HepG2 (cell line): ENCODE measurements at regions not wholly inside any gene's neighbourhood (a gene's known extent, or its start where the extent isn't known, plus 50 kb on each side); places are given as distances from the start of the nearest gene placed in this dataset.

Source experiments
- ATAC-seq: fragments of 200-7000 bp; cut with Tn5 transposase; 3 replicates; pipeline ENCODE4 v1.9.1; 2020; ENCODE audit warnings: mild to moderate bottlenecking, moderate library complexity
- BruUV-seq: library from RNA; stranded (reverse); fragments of 400-500 nt; replicated peaks from 2 replicates; lab custom pipeline; 2021; lab: Mats Ljungman, UMichigan
- CTCF ChIA-PET: fragments of 300-600 bp; formaldehyde crosslinking; extraction: SDS; loops from one replicate; lab custom pipeline; 2021; ENCODE audit warnings: low total read pairs, inconsistent platforms, low intra/inter-chr PET ratio; lab: Yijun Ruan, JAX
- POLR2A ChIA-PET: fragments of 350-600 bp; sonication (Branson Sonifier 250); formaldehyde crosslinking; loops from one replicate; lab custom pipeline; 2020; ENCODE audit warnings: antibody characterized with exemption, inconsistent platforms; lab: Yijun Ruan, JAX
- DNase-seq: peaks from one replicate; pipeline ENCODE4 v3.0.0-alpha.2; 2015; ENCODE audit warnings: low spot score
- FAIRE-seq: peaks from 3 replicates; lab custom pipeline; 2011; peaks lifted over from hg19 to GRCh38; lab: Jason Lieb, UNC
- H2AFZ ChIP-seq: one replicate; pipeline ENCODE4 v1.6.1; 2011; ENCODE audit warnings: low read length, inconsistent platforms
- H3K27ac ChIP-seq: fragments of 300-600 bp; 3 replicates; pipeline ENCODE4 v1.8.0; 2011; ENCODE audit warnings: mixed run types, mild to moderate bottlenecking, mixed read lengths, low read length, inconsistent platforms; ENCODE audit not compliant: insufficient read depth; ENCODE audit errors: extremely low read length
- H3K27me3 ChIP-seq, 2 experiments: fragments of 200-600 bp in 1 of 2; 2 replicates in 1 of 2; 3 replicates in 1 of 2; pipeline versions ENCODE4 v1.6.0 to v1.8.0; 2011; ENCODE audit warnings: low read length in 2 of 2, mild to moderate bottlenecking in 2 of 2, moderate library complexity in 2 of 2, inconsistent platforms in 1 of 2; ENCODE audit not compliant: insufficient read depth in 2 of 2, control insufficient read depth in 1 of 2
- H3K36me3 ChIP-seq, 2 experiments: fragments of 200-600 bp in 1 of 2; replicated peaks in 1 of 2; 2 replicates in 1 of 2; 3 replicates in 1 of 2; pipeline versions ENCODE4 v1.5.1 to v1.8.0; 2011; ENCODE audit warnings: low read length in 2 of 2, inconsistent platforms in 1 of 2; ENCODE audit not compliant: insufficient read depth in 2 of 2, control insufficient read depth in 1 of 2
- H3K4me1 ChIP-seq: 2 replicates; pipeline ENCODE4 v1.5.1; 2012; ENCODE audit warnings: low read length, inconsistent platforms; ENCODE audit not compliant: insufficient read depth
- H3K4me2 ChIP-seq: 2 replicates; pipeline ENCODE4 v1.6.0; 2011; ENCODE audit warnings: low read depth, low read length, inconsistent platforms
- H3K4me3 ChIP-seq, 3 experiments: fragments of 200-600 bp in 1 of 3; sonication (generic), shearing (Covaris generic) in 1 of 3; replicated peaks in 1 of 3; 2 replicates each; pipeline ENCODE4 v1.5.1; 2011 to 2016; ENCODE audit warnings: low read length in 3 of 3, inconsistent platforms in 2 of 3, low read depth in 2 of 3, mild to moderate bottlenecking in 2 of 3, control low read depth in 1 of 3, mixed read lengths in 1 of 3; ENCODE audit not compliant: insufficient read depth in 1 of 3
- H3K79me2 ChIP-seq: one replicate; pipeline ENCODE4 v1.6.1; 2011; ENCODE audit warnings: low read length, inconsistent platforms; ENCODE audit not compliant: insufficient read depth
- H3K9ac ChIP-seq: 2 replicates; pipeline ENCODE4 v1.6.0; 2011; ENCODE audit warnings: mild to moderate bottlenecking, low read depth, low read length, inconsistent platforms; ENCODE audit not compliant: insufficient read depth
- H3K9me3 ChIP-seq: 2 replicates; pipeline ENCODE4 v1.5.1; 2012; ENCODE audit warnings: mild to moderate bottlenecking, low read length
- H4K20me1 ChIP-seq: 2 replicates; pipeline ENCODE4 v1.6.0; 2011; ENCODE audit warnings: inconsistent platforms, mild to moderate bottlenecking, low read length, moderate library complexity; ENCODE audit not compliant: insufficient read depth
- MAF1 ChIP-seq: sonication (generic); formaldehyde crosslinking; IDR thresholded peaks from 2 replicates; pipeline ENCODE4 v1.5.0; 2020; ENCODE audit warnings: missing genetic modification reagents, borderline replicate concordance
- NCOR1 ChIP-seq: fragments of 200-600 bp; sonication (generic); IDR thresholded peaks from 2 replicates; pipeline ENCODE4 v1.7.0; 2017; ENCODE audit warnings: antibody characterized with exemption, low read length, borderline replicate concordance
- NR2F6 ChIP-seq, 2 experiments: IDR thresholded peaks; 2 replicates each; pipeline ENCODE4 v1.6.1; 2016; ENCODE audit warnings: antibody characterized with exemption in 1 of 2, mild to moderate bottlenecking in 1 of 2
- TBX3 ChIP-seq: fragments of 450-650 bp; IDR thresholded peaks from 2 replicates; pipeline ENCODE4 v1.6.1; 2017; ENCODE audit warnings: antibody characterized with exemption, mild to moderate bottlenecking, inconsistent platforms, borderline replicate concordance
- ZMAT3 ChIP-seq: sonication (generic); formaldehyde crosslinking; conservative IDR thresholded peaks from 2 replicates; pipeline ENCODE4 v1.7.0; 2021; ENCODE audit warnings: missing genetic modification reagents
- ZNF136 ChIP-seq: sonication (generic); formaldehyde crosslinking; IDR thresholded peaks from 2 replicates; pipeline ENCODE4 v1.8.1; 2022; ENCODE audit warnings: low read depth, mild to moderate bottlenecking, moderate library complexity, missing genetic modification reagents
- ZNF773 ChIP-seq: sonication (generic); formaldehyde crosslinking; IDR thresholded peaks from 2 replicates; pipeline ENCODE4 v1.4.0; 2020; ENCODE audit warnings: missing genetic modification reagents, borderline replicate concordance
- WGBS: methylation state at CpG from one replicate; pipeline ENCODE4 v1.1.6; 2017; ENCODE audit warnings: low lambda C conversion rate; 5-methylcytosine and 5-hydroxymethylcytosine counted together
- in situ Hi-C: cut with HindIII; loops from 2 replicates; pipeline ENCODE4 v1.10.0; 2017; ENCODE audit warnings: low pct_unique_long_range_greater_than_20kb; ENCODE audit not compliant: extremely low pct_ligation_motif_present
- intact Hi-C: fragments of 100-400 bp; cut with micrococcal nuclease; formaldehyde crosslinking; loops from one replicate; pipeline ENCODE4 v1.10.0; 2022; ENCODE audit not compliant: unreplicated experiment
- TF ChIP-seq, protein P1 (sequence below): sonication (generic); formaldehyde crosslinking; conservative IDR thresholded peaks from 2 replicates; pipeline ENCODE4 v1.4.0; 2020; ENCODE audit warnings: mild to moderate bottlenecking, missing genetic modification reagents, moderate library complexity
- TF ChIP-seq, protein P2 (sequence below): sonication (generic); formaldehyde crosslinking; IDR thresholded peaks from 2 replicates; pipeline ENCODE4 v1.5.0; 2020; ENCODE audit warnings: missing genetic modification reagents
- TF ChIP-seq, protein P3 (sequence below): sonication (generic); formaldehyde crosslinking; IDR thresholded peaks from 2 replicates; pipeline ENCODE4 v1.8.0; 2022; ENCODE audit warnings: missing genetic modification reagents, low read depth, mild to moderate bottlenecking, borderline replicate concordance
- TF ChIP-seq, protein P4 (sequence below): IDR thresholded peaks from 2 replicates; pipeline ENCODE4 v1.6.1; 2018; ENCODE audit warnings: missing genetic modification reagents
- TF ChIP-seq, protein P5 (sequence below): sonication (generic); formaldehyde crosslinking; IDR thresholded peaks from 2 replicates; pipeline ENCODE4 v1.4.0; 2020; ENCODE audit warnings: mild to moderate bottlenecking, low read depth, missing genetic modification reagents
- TF ChIP-seq, protein P6 (sequence below): sonication (generic); IDR thresholded peaks from 2 replicates; pipeline ENCODE4 v1.6.1; 2016; ENCODE audit warnings: low read depth, borderline replicate concordance

DNA sequence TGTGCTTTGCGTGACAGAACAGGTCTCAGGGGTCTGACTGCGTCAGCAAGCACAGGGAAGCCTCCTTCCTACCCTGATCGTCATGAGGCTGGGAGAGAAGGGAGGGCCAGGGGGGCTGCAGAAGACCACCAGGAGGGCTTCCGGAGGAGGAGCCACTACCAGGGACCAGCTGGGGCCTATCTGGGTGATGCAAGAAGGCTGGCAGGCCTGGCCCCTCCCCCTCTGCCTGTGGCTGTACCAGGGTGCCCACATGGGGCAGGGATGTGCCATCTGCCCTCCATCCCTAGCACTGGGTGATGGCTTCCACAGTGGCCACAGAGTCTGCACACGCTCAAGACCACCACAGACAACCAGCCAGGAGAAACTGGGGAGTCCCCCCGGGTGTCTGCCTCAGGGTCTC is 116.4 kb upstream of the NKX1-1 start:
- Histone ChIP-seq H3K4me1 (no peaks in the 10 kb centered on the region), H3K27me3 (peaks cover 10 to 72% of the 10 kb centered on the region in 2 experiments; a peak in 4 of 5 replicates), H3K4me2 (no peak overlapping the region), H3K27ac (no peak overlapping the region), H3K79me2 (no peaks in the 10 kb centered on the region), H2AFZ (no peak overlapping the region), H3K9ac (no peak overlapping the region), H3K4me3 (no peak overlapping the region), H4K20me1 (peaks cover 5% of the 10 kb centered on the region; the same call in 1 of the 2 replicates), H3K36me3 (no peaks in the 10 kb centered on the region), H3K9me3 (no peaks in the 10 kb centered on the region)
- in situ Hi-C loops: no loop called here
- no TSS peak for BruUV-seq
- FAIRE-seq (no peak), DNase-seq (no peak), ATAC-seq (no peak)
- ChIA-PET CTCF (no interaction called here), POLR2A (no interaction called here)
- 53% methylated on average over 3 of the region's 6 CpGs for WGBS
- intact Hi-C loops: no loop called here
- TF ChIP-seq TBX3: no peak
- TF ChIP-seq, protein P1, sequence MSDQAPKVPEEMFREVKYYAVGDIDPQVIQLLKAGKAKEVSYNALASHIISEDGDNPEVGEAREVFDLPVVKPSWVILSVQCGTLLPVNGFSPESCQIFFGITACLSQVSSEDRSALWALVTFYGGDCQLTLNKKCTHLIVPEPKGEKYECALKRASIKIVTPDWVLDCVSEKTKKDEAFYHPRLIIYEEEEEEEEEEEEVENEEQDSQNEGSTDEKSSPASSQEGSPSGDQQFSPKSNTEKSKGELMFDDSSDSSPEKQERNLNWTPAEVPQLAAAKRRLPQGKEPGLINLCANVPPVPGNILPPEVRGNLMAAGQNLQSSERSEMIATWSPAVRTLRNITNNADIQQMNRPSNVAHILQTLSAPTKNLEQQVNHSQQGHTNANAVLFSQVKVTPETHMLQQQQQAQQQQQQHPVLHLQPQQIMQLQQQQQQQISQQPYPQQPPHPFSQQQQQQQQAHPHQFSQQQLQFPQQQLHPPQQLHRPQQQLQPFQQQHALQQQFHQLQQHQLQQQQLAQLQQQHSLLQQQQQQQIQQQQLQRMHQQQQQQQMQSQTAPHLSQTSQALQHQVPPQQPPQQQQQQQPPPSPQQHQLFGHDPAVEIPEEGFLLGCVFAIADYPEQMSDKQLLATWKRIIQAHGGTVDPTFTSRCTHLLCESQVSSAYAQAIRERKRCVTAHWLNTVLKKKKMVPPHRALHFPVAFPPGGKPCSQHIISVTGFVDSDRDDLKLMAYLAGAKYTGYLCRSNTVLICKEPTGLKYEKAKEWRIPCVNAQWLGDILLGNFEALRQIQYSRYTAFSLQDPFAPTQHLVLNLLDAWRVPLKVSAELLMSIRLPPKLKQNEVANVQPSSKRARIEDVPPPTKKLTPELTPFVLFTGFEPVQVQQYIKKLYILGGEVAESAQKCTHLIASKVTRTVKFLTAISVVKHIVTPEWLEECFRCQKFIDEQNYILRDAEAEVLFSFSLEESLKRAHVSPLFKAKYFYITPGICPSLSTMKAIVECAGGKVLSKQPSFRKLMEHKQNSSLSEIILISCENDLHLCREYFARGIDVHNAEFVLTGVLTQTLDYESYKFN: no peak
- TF ChIP-seq NCOR1: no peak
- no peak for TF ChIP-seq ZNF136
- TF ChIP-seq, protein P2, sequence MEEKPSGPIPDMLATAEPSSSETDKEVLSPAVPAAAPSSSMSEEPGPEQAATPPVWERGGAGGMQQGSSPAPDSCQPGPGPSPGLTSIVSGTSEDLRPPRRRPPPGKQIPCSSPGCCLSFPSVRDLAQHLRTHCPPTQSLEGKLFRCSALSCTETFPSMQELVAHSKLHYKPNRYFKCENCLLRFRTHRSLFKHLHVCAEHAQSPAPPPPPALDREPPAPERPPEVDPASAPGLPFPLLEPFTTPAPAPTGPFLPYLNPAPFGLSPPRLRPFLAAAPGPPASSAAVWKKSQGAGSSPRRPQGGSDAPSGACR: no peak
- TF ChIP-seq NR2F6 (IDR thresholded peaks at IDR 0.05): no peak
- no peak for TF ChIP-seq NR2F6 (CRISPR knock-in tag; IDR thresholded peaks at IDR 0.05)
- no peak for TF ChIP-seq ZNF773 (CRISPR knock-in tag)
- TF ChIP-seq MAF1 (CRISPR knock-in tag): no peak
- TF ChIP-seq, protein P3, sequence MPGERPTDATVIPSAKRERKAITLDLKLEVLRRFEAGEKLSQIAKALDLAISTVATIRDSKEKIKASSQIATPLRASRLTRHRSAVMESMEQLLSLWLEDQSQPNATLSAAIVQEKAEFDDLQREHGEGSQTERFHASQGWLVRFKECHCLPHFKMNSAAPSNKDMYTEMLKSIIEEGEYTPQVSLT (CRISPR knock-in tag): no peak
- TF ChIP-seq, protein P4, sequence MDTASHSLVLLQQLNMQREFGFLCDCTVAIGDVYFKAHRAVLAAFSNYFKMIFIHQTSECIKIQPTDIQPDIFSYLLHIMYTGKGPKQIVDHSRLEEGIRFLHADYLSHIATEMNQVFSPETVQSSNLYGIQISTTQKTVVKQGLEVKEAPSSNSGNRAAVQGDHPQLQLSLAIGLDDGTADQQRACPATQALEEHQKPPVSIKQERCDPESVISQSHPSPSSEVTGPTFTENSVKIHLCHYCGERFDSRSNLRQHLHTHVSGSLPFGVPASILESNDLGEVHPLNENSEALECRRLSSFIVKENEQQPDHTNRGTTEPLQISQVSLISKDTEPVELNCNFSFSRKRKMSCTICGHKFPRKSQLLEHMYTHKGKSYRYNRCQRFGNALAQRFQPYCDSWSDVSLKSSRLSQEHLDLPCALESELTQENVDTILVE (CRISPR knock-in tag): no peak
- TF ChIP-seq, protein P5, sequence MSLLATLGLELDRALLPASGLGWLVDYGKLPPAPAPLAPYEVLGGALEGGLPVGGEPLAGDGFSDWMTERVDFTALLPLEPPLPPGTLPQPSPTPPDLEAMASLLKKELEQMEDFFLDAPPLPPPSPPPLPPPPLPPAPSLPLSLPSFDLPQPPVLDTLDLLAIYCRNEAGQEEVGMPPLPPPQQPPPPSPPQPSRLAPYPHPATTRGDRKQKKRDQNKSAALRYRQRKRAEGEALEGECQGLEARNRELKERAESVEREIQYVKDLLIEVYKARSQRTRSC (CRISPR knock-in tag): no peak
- TF ChIP-seq, protein P6, sequence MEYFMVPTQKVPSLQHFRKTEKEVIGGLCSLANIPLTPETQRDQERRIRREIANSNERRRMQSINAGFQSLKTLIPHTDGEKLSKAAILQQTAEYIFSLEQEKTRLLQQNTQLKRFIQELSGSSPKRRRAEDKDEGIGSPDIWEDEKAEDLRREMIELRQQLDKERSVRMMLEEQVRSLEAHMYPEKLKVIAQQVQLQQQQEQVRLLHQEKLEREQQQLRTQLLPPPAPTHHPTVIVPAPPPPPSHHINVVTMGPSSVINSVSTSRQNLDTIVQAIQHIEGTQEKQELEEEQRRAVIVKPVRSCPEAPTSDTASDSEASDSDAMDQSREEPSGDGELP: no peak
- TF ChIP-seq ZMAT3 (CRISPR knock-in tag): no peak
